ENCODE measurements at regions not wholly inside any gene's neighbourhood (a gene's known extent, or its start where the extent isn't known, plus 50 kb on each side); places are given as distances from the start of the nearest gene placed in this dataset.
"Not testable (repeated sequence)": the region's sequence is repeated elsewhere in the genome, so short reads cannot be mapped to it uniquely, and the experiment has no call there.

GRCh38 chr10:37044319-37044718 lies 81.1 kb upstream of the ANKRD30A start:
- H3K36me3 ChIP-seq (ENCODE audit: insufficient read depth, low read length); H3K4me1 ChIP-seq (ENCODE audit: insufficient read depth, low read length, poor library complexity, severe bottlenecking); H3K27me3 ChIP-seq (ENCODE audit: insufficient read depth, low read length, poor library complexity, severe bottlenecking); H3K79me2 ChIP-seq (ENCODE audit: insufficient read depth, low read length); H3K9ac ChIP-seq (ENCODE audit: low read depth, low read length, poor library complexity, severe bottlenecking); H3K9me2 ChIP-seq (replicated peaks; ENCODE audit: low read depth, low read length); H3K9me3 ChIP-seq (ENCODE audit: insufficient read depth, low read depth, low read length); H2AFZ ChIP-seq (ENCODE audit: low read length); H3K4me3 ChIP-seq (ENCODE audit: low read length, poor library complexity, severe bottlenecking); H3K4me2 ChIP-seq (ENCODE audit: low read depth, low read length, poor library complexity, severe bottlenecking); H3F3A ChIP-seq (ENCODE audit: low read depth); H4K20me1 ChIP-seq (ENCODE audit: insufficient read depth, low read length, poor library complexity, severe bottlenecking): not testable (repeated sequence)

- Histone ChIP-seq H3K27me3 (ENCODE audit: insufficient read depth, low read length, poor library complexity, severe bottlenecking) (no peaks in the 10 kb centered on the region), H3K4me2 (ENCODE audit: low read depth, low read length, poor library complexity, severe bottlenecking) (no peak overlapping the region), H4K20me1 (ENCODE audit: insufficient read depth, low read length, poor library complexity, severe bottlenecking) (no peaks in the 10 kb centered on the region), H3K4me3 (ENCODE audit: low read length, poor library complexity, severe bottlenecking) (no peak overlapping the region), H3K4me1 (ENCODE audit: insufficient read depth, low read length, poor library complexity, severe bottlenecking) (no peaks in the 10 kb centered on the region), H3K36me3 (ENCODE audit: insufficient read depth, low read length) (no peaks in the 10 kb centered on the region), H3F3A (ENCODE audit: low read depth) (no peaks in the 10 kb centered on the region), H3K79me2 (ENCODE audit: insufficient read depth, low read length) (no peaks in the 10 kb centered on the region), H2AFZ (ENCODE audit: low read length) (no peak overlapping the region), H3K9me3 (ENCODE audit: insufficient read depth, low read depth, low read length) (no peaks in the 10 kb centered on the region), H3K9me2 (replicated peaks; ENCODE audit: low read depth, low read length) (no peaks in the 10 kb centered on the region), H3K9ac (ENCODE audit: low read depth, low read length, poor library complexity, severe bottlenecking) (no peak overlapping the region)
- no peak for TF ChIP-seq CTCF (conservative IDR thresholded peaks at IDR 0.05; ENCODE audit: low read length)
- TF ChIP-seq EZH2phosphoT487 (IDR thresholded peaks at IDR 0.05; ENCODE audit: borderline replicate concordance), result no peak
These were observed 89.5 kb upstream of the ANKRD30A start for GRCh38 chr10:37035853-37036252.

- Histone ChIP-seq H3K9me3 (ENCODE audit: insufficient read depth, low read depth, low read length) (no peaks in the 10 kb centered on the region), H3K4me2 (ENCODE audit: low read depth, low read length, poor library complexity, severe bottlenecking) (no peak overlapping the region), H4K20me1 (ENCODE audit: insufficient read depth, low read length, poor library complexity, severe bottlenecking) (no peaks in the 10 kb centered on the region), H3K27me3 (ENCODE audit: insufficient read depth, low read length, poor library complexity, severe bottlenecking) (no peaks in the 10 kb centered on the region), H3K9ac (ENCODE audit: low read depth, low read length, poor library complexity, severe bottlenecking) (no peak overlapping the region), H3K36me3 (ENCODE audit: insufficient read depth, low read length) (no peaks in the 10 kb centered on the region), H3K9me2 (replicated peaks; ENCODE audit: low read depth, low read length) (no peaks in the 10 kb centered on the region), H3K4me3 (ENCODE audit: low read length, poor library complexity, severe bottlenecking) (no peak overlapping the region), H3K4me1 (ENCODE audit: insufficient read depth, low read length, poor library complexity, severe bottlenecking) (no peaks in the 10 kb centered on the region), H3K79me2 (ENCODE audit: insufficient read depth, low read length) (no peaks in the 10 kb centered on the region), H3F3A (ENCODE audit: low read depth) (no peaks in the 10 kb centered on the region), H2AFZ (ENCODE audit: low read length) (no peak overlapping the region)
- TF ChIP-seq EZH2phosphoT487 (IDR thresholded peaks at IDR 0.05; ENCODE audit: borderline replicate concordance) (no peak), CTCF (conservative IDR thresholded peaks at IDR 0.05; ENCODE audit: low read length) (no peak)
These were observed 109.9 kb upstream of the ANKRD30A start for GRCh38 chr10:37015498-37015897.

- no peaks in the 10 kb centered on the region for H3K4me1 ChIP-seq (ENCODE audit: insufficient read depth, low read length, poor library complexity, severe bottlenecking)
- no peaks in the 10 kb centered on the region for H3K27me3 ChIP-seq (ENCODE audit: insufficient read depth, low read length, poor library complexity, severe bottlenecking)
- no peaks in the 10 kb centered on the region for H3K9me2 ChIP-seq (replicated peaks; ENCODE audit: low read depth, low read length)
- H4K20me1 ChIP-seq (ENCODE audit: insufficient read depth, low read length, poor library complexity, severe bottlenecking), result no peaks in the 10 kb centered on the region
- no peak overlapping the region for H3K9ac ChIP-seq (ENCODE audit: low read depth, low read length, poor library complexity, severe bottlenecking)
- no peaks in the 10 kb centered on the region for H3K36me3 ChIP-seq (ENCODE audit: insufficient read depth, low read length)
- H3F3A ChIP-seq (ENCODE audit: low read depth), result no peaks in the 10 kb centered on the region
- H3K79me2 ChIP-seq (ENCODE audit: insufficient read depth, low read length), result no peaks in the 10 kb centered on the region
- no peaks in the 10 kb centered on the region for H3K9me3 ChIP-seq (ENCODE audit: insufficient read depth, low read depth, low read length)
- no peak overlapping the region for H3K4me2 ChIP-seq (ENCODE audit: low read depth, low read length, poor library complexity, severe bottlenecking)
- H2AFZ ChIP-seq (ENCODE audit: low read length), result no peak overlapping the region
- no peak overlapping the region for H3K4me3 ChIP-seq (ENCODE audit: low read length, poor library complexity, severe bottlenecking)
- no peak for TF ChIP-seq CTCF (conservative IDR thresholded peaks at IDR 0.05; ENCODE audit: low read length)
- TF ChIP-seq EZH2phosphoT487 (IDR thresholded peaks at IDR 0.05; ENCODE audit: borderline replicate concordance), result no peak
These were observed 114.7 kb upstream of the ANKRD30A start for GRCh38 chr10:37010741-37011140.

- not testable (repeated sequence) for H2AFZ ChIP-seq (ENCODE audit: low read length); H3F3A ChIP-seq (ENCODE audit: low read depth); H3K79me2 ChIP-seq (ENCODE audit: insufficient read depth, low read length); H3K4me3 ChIP-seq (ENCODE audit: low read length, poor library complexity, severe bottlenecking); H3K9me3 ChIP-seq (ENCODE audit: insufficient read depth, low read depth, low read length); H4K20me1 ChIP-seq (ENCODE audit: insufficient read depth, low read length, poor library complexity, severe bottlenecking); H3K9me2 ChIP-seq (replicated peaks; ENCODE audit: low read depth, low read length); H3K4me1 ChIP-seq (ENCODE audit: insufficient read depth, low read length, poor library complexity, severe bottlenecking); H3K36me3 ChIP-seq (ENCODE audit: insufficient read depth, low read length); H3K27me3 ChIP-seq (ENCODE audit: insufficient read depth, low read length, poor library complexity, severe bottlenecking); H3K4me2 ChIP-seq (ENCODE audit: low read depth, low read length, poor library complexity, severe bottlenecking); H3K9ac ChIP-seq (ENCODE audit: low read depth, low read length, poor library complexity, severe bottlenecking)
These were observed 117.1 kb upstream of the ANKRD30A start for GRCh38 chr10:37008276-37008675.

Data from Loucy (cell line).